IPS DF 4.7 (cell line): ENCODE measurements at regions not wholly inside any gene's neighbourhood (a gene's known extent, or its start where the extent isn't known, plus 50 kb on each side); places are given as distances from the start of the nearest gene placed in this dataset.

Source experiments
- DNase-seq: peaks from one replicate; pipeline ENCODE4 v3.0.0-alpha.2; 2013; ENCODE audit warnings: low spot score; ENCODE audit errors: extremely low read depth

GRCh38 chr20:11274141-11274594 lies 600.4 kb upstream of the JAG1 start:
- DNase-seq, result no peak

GRCh38 chr20:11275740-11276139 lies 601.9 kb upstream of the JAG1 start:
- DNase-seq, result no peak

- DNase-seq, result no peak
These were observed 603.4 kb upstream of the JAG1 start for GRCh38 chr20:11277170-11277569.

GRCh38 chr20:11277858-11278257 lies 604.1 kb upstream of the JAG1 start:
- DNase-seq, result no peak

- DNase-seq, result no peak
These were observed 604.7 kb upstream of the JAG1 start for GRCh38 chr20:11278461-11278860.

- DNase-seq, result no peak
These were observed 607.4 kb upstream of the JAG1 start for GRCh38 chr20:11281240-11281639.

GRCh38 chr20:11281768-11282167 lies 608.0 kb upstream of the JAG1 start:
- no peak for DNase-seq

- DNase-seq, result no peak
These were observed 613.3 kb upstream of the JAG1 start for GRCh38 chr20:11287126-11287525.

GRCh38 chr20:11296221-11296620 lies 621.5 kb upstream of the BTBD3 start:
- no peak for DNase-seq

GRCh38 chr20:11296951-11297350 lies 620.7 kb upstream of the BTBD3 start:
- no peak for DNase-seq

GRCh38 chr20:11301699-11302098 lies 616.0 kb upstream of the BTBD3 start:
- DNase-seq, result no peak

- no peak for DNase-seq
These were observed 615.3 kb upstream of the BTBD3 start for GRCh38 chr20:11302436-11302835.

GRCh38 chr20:11304795-11305194 lies 612.9 kb upstream of the BTBD3 start:
- DNase-seq, result no peak

GRCh38 chr20:11305406-11305805 lies 612.3 kb upstream of the BTBD3 start:
- no peak for DNase-seq

- no peak for DNase-seq
These were observed 606.0 kb upstream of the BTBD3 start for GRCh38 chr20:11311659-11312224.

GRCh38 chr20:11315525-11315924 lies 602.2 kb upstream of the BTBD3 start:
- no peak for DNase-seq

GRCh38 chr20:11316244-11316643 lies 601.4 kb upstream of the BTBD3 start:
- no peak for DNase-seq

- DNase-seq, result no peak
These were observed 597.7 kb upstream of the BTBD3 start for GRCh38 chr20:11320033-11320432.

GRCh38 chr20:11323816-11324215 lies 593.9 kb upstream of the BTBD3 start:
- no peak for DNase-seq

- DNase-seq, result no peak
These were observed 592.7 kb upstream of the BTBD3 start for GRCh38 chr20:11324990-11325389.

GRCh38 chr20:11328839-11329238 lies 588.9 kb upstream of the BTBD3 start:
- no peak for DNase-seq

GRCh38 chr20:11329271-11329670 lies 588.4 kb upstream of the BTBD3 start:
- DNase-seq, result no peak

GRCh38 chr20:11331096-11331495 lies 586.6 kb upstream of the BTBD3 start:
- no peak for DNase-seq

GRCh38 chr20:11332381-11332780 lies 585.3 kb upstream of the BTBD3 start:
- no peak for DNase-seq
